Liver (tissue), 8 donors: ENCODE measurements at regions not wholly inside any gene's neighbourhood (a gene's known extent, or its start where the extent isn't known, plus 50 kb on each side); places are given as distances from the start of the nearest gene placed in this dataset.
"Not testable (repeated sequence)": the region's sequence is repeated elsewhere in the genome, so short reads cannot be mapped to it uniquely, and the experiment has no call there.

Experiments
- DNase-seq: peaks from one replicate; pipeline ENCODE4 v3.0.0-alpha.2; 2017; ENCODE audit warnings: low spot score
- H3K27ac ChIP-seq, 2 donors: one replicate each; pipeline ENCODE4 v1.7.0; 2013; ENCODE audit warnings: inconsistent platforms in 2 of 2, low read length in 2 of 2, control low read depth in 1 of 2, low read depth in 1 of 2, mild to moderate bottlenecking in 1 of 2
- H3K27me3 ChIP-seq, 4 donors: one replicate each; pipeline versions ENCODE4 v1.6.1 to v1.7.0; 2013; ENCODE audit warnings: low read length in 3 of 4, inconsistent platforms in 1 of 4, mild to moderate bottlenecking in 1 of 4, moderate library complexity in 1 of 4; ENCODE audit not compliant: control insufficient read depth in 4 of 4, insufficient read depth in 4 of 4
- H3K36me3 ChIP-seq, 4 donors: one replicate each; pipeline versions ENCODE4 v1.6.1 to v1.7.0; 2013; ENCODE audit warnings: low read length in 3 of 4, mild to moderate bottlenecking in 3 of 4, low read depth in 1 of 4, moderate library complexity in 1 of 4; ENCODE audit not compliant: control insufficient read depth in 4 of 4, insufficient read depth in 3 of 4
- H3K4me1 ChIP-seq, 4 donors: one replicate each; pipeline versions ENCODE4 v1.6.1 to v1.7.0; 2013; ENCODE audit warnings: low read length in 3 of 4, mild to moderate bottlenecking in 3 of 4, moderate library complexity in 1 of 4; ENCODE audit not compliant: control insufficient read depth in 4 of 4, insufficient read depth in 4 of 4
- H3K4me3 ChIP-seq, 3 donors: one replicate each; pipeline versions ENCODE4 v1.6.1 to v1.7.0; 2013; ENCODE audit warnings: low read length in 3 of 3, control low read depth in 1 of 3, low read depth in 1 of 3, mild to moderate bottlenecking in 1 of 3
- H3K9ac ChIP-seq, 2 donors: one replicate each; pipeline ENCODE4 v1.7.0; 2013; ENCODE audit warnings: low read length in 2 of 2, mild to moderate bottlenecking in 2 of 2, moderate library complexity in 2 of 2, control low read depth in 1 of 2, low read depth in 1 of 2
- H3K9me3 ChIP-seq, 4 donors: one replicate each; pipeline versions ENCODE4 v1.6.1 to v1.7.0; 2013; ENCODE audit warnings: low read length in 3 of 4; ENCODE audit not compliant: control insufficient read depth in 4 of 4
- ATF3 ChIP-seq: IDR thresholded peaks from 2 replicates; pipeline ENCODE4 v1.6.1; 2016; ENCODE audit warnings: antibody characterized with exemption
- EGR1 ChIP-seq, 2 donors: IDR thresholded peaks; 2 replicates each; pipeline ENCODE4 v1.6.1; 2016 to 2018; ENCODE audit warnings: antibody characterized with exemption in 2 of 2, low read depth in 2 of 2
- FOXA1 ChIP-seq: IDR thresholded peaks from 2 replicates; pipeline ENCODE4 v1.6.1; 2016; ENCODE audit warnings: antibody characterized with exemption
- GABPA ChIP-seq, 2 donors: IDR thresholded peaks in 1 of 2; conservative IDR thresholded peaks in 1 of 2; 2 replicates each; pipeline ENCODE4 v1.6.1; 2016; ENCODE audit warnings: antibody characterized with exemption in 2 of 2, mild to moderate bottlenecking in 1 of 2, moderate library complexity in 1 of 2
- HNF4A ChIP-seq, 2 donors: conservative IDR thresholded peaks; 2 replicates each; pipeline ENCODE4 v1.6.1; 2016; ENCODE audit warnings: antibody characterized with exemption in 2 of 2, mild to moderate bottlenecking in 2 of 2
- HNF4G ChIP-seq: IDR thresholded peaks from 2 replicates; pipeline ENCODE4 v1.6.1; 2016; ENCODE audit warnings: antibody characterized with exemption
- MAX ChIP-seq: IDR thresholded peaks from 2 replicates; pipeline ENCODE4 v1.6.1; 2016; ENCODE audit warnings: antibody characterized with exemption
- NR2F2 ChIP-seq: IDR thresholded peaks from 2 replicates; pipeline ENCODE4 v1.6.1; 2016; ENCODE audit warnings: antibody characterized with exemption
- YY1 ChIP-seq: IDR thresholded peaks from 2 replicates; pipeline ENCODE4 v1.6.1; 2016; ENCODE audit warnings: antibody characterized with exemption, mild to moderate bottlenecking
- WGBS: extraction: QIAGEN DNeasy Blood & Tissue Kit; methylation state at CpG from one replicate; pipeline ENCODE4 v1.1.7; 2013; 5-methylcytosine and 5-hydroxymethylcytosine counted together
- TF ChIP-seq, protein P1 (sequence below): fragments of 150-350 bp; IDR thresholded peaks from 2 replicates; pipeline ENCODE4 v1.5.1; 2017; ENCODE audit warnings: improper control_type of control experiment, low read depth, low read length; ENCODE audit not compliant: missing input control
- donor health status: healthy.
- donor health status: healthy.
- donor health status: healthy.
- donor health status: healthy.
- donor health status: healthy.

GRCh38 chr4:118575057-118575456 lies 110.1 kb upstream of the METTL14 start:
- H3K36me3 ChIP-seq, H3K27ac ChIP-seq, H3K9ac ChIP-seq, H3K4me1 ChIP-seq, H3K9me3 ChIP-seq, H3K4me3 ChIP-seq, DNase-seq, H3K27me3 ChIP-seq: not testable (repeated sequence)
- WGBS, result 94% methylated on average over 1 of the region's 1 CpG

DNA sequence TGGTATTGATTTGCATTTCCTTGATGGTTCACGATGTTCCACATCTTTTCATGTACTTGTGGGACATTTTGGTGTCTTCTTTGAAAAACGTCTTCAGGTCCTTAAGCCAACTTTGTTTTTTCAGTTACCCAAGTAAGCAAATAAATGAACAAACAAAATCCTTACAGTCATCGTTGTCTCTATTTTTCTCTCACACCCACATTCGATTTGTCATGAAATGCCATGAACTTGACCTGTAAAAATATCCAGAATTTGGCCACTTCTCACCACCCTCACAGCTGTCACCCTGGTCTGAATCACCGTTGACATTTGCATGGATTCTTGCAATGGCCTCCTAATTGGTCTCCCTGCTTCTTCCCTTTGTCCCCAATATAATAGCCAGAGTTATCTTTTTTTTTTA lies 109.5 kb upstream of the METTL14 start:
- H3K27me3 ChIP-seq, H3K4me1 ChIP-seq, H3K36me3 ChIP-seq, H3K9ac ChIP-seq, DNase-seq, H3K27ac ChIP-seq, H3K9me3 ChIP-seq, H3K4me3 ChIP-seq: not testable (repeated sequence)
- WGBS, result 69% methylated on average over 5 of the region's 5 CpGs

DNA sequence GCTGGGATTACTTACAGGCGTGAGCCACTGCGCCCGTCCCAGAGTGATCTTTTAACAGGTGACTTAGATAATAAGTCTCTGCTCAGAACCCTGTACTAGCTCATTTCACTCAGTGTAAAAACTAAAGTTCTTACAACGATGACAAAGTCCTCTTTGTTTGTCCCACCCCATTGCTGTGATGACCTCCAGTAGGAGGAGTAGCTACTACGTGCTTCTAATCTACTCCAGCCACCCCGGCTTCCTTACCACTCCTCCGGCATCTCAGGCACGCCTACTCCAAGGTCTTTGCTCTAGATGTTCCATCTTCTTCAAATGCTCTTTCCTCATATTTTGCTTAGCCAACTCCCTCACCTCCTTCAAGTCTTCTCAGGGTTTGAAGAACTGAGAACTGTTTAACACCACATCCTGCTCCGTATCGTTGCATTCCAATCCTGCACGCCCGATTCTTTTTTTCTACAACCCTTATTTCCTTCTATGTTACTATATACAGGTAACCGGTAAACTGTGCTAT lies 108.4 kb upstream of the METTL14 start:
- not testable (repeated sequence) for H3K9ac ChIP-seq, DNase-seq

GRCh38 chr4:118585015-118585414 lies 100.2 kb upstream of the METTL14 start:
- no peak for DNase-seq
- Histone ChIP-seq H3K4me3 (no peak overlapping the region), H3K27ac (peak overlapping the region; percentile 76 to 93), H3K36me3 (no peaks in the 10 kb centered on the region), H3K9ac (no peak overlapping the region), H3K4me1 (peaks cover 0 to 34% (median 19%) of the 10 kb centered on the region in 4 donors), H3K27me3 (no peaks in the 10 kb centered on the region), H3K9me3 (no peaks in the 10 kb centered on the region)
- TF ChIP-seq, protein P1, sequence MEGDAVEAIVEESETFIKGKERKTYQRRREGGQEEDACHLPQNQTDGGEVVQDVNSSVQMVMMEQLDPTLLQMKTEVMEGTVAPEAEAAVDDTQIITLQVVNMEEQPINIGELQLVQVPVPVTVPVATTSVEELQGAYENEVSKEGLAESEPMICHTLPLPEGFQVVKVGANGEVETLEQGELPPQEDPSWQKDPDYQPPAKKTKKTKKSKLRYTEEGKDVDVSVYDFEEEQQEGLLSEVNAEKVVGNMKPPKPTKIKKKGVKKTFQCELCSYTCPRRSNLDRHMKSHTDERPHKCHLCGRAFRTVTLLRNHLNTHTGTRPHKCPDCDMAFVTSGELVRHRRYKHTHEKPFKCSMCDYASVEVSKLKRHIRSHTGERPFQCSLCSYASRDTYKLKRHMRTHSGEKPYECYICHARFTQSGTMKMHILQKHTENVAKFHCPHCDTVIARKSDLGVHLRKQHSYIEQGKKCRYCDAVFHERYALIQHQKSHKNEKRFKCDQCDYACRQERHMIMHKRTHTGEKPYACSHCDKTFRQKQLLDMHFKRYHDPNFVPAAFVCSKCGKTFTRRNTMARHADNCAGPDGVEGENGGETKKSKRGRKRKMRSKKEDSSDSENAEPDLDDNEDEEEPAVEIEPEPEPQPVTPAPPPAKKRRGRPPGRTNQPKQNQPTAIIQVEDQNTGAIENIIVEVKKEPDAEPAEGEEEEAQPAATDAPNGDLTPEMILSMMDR, result no peak
- no peak for TF ChIP-seq EGR1 (IDR thresholded peaks at IDR 0.05; ENCODE audit: low read depth in 2 of 2)
- no peak for TF ChIP-seq FOXA1
- WGBS, result 76% methylated on average over 5 of the region's 5 CpGs

More for the DNA sequence above, 108.4 kb upstream of the METTL14 start:
- not testable (repeated sequence) for H3K9me3 ChIP-seq, H3K27me3 ChIP-seq, H3K4me1 ChIP-seq, H3K36me3 ChIP-seq, H3K4me3 ChIP-seq, H3K27ac ChIP-seq
- WGBS, result 92% methylated on average over 13 of the region's 13 CpGs

GRCh38 chr4:118586357-118586790 lies 98.8 kb upstream of the METTL14 start:
- peak overlapping the region; percentile 76 to 93 for H3K27ac ChIP-seq
- DNase-seq, result no peak
- peaks cover 0 to 34% (median 19%) of the 10 kb centered on the region in 4 donors for H3K4me1 ChIP-seq
- peak overlapping the region in 2 of 3 donors; percentile 1 to 31 for H3K4me3 ChIP-seq
- H3K36me3 ChIP-seq, result no peaks in the 10 kb centered on the region
- 24% methylated on average over 6 of the region's 6 CpGs for WGBS
- peak overlapping the region in 1 of 2 donors; percentile 50 for H3K9ac ChIP-seq
- H3K27me3 ChIP-seq, result no peaks in the 10 kb centered on the region
- H3K9me3 ChIP-seq, result no peaks in the 10 kb centered on the region
- TF ChIP-seq NR2F2 (peak; percentile 36), HNF4G (peak; percentile 46), ATF3 (peak; percentile 38), GABPA (IDR thresholded peaks at IDR 0.05 in 1 of 2, conservative IDR thresholded peaks at IDR 0.05 in 1 of 2) (peak in 1 of 2 donors; percentile 25), MAX (peak; percentile 99), YY1 (peak; percentile 80), FOXA1 (no peak), HNF4A (conservative IDR thresholded peaks at IDR 0.05) (peak; percentile 89 to 90)
- TF ChIP-seq, protein P1, result no peak
